K562 (cell line): ENCODE measurements at regions not wholly inside any gene's neighbourhood (a gene's known extent, or its start where the extent isn't known, plus 50 kb on each side); places are given as distances from the start of the nearest gene placed in this dataset.

Experiments
- CBFA2T2 ChIP-seq: fragments of 450-650 bp; conservative IDR thresholded peaks from 2 replicates; pipeline ENCODE4 v1.6.1; 2017; ENCODE audit warnings: mild to moderate bottlenecking
- CEBPZ ChIP-seq: fragments of 150-350 bp; IDR thresholded peaks from 2 replicates; pipeline ENCODE4 v1.6.1; 2014; ENCODE audit warnings: low read depth, mild to moderate bottlenecking, low read length, borderline replicate concordance
- CHD7 ChIP-seq: fragments of 200-600 bp; sonication (generic); IDR thresholded peaks from one replicate; pipeline ENCODE4 v1.6.1; 2012; ENCODE audit warnings: mild to moderate bottlenecking, low read depth, low read length, inconsistent platforms
- DIDO1 ChIP-seq: fragments of 450-650 bp; IDR thresholded peaks from 2 replicates; pipeline ENCODE4 v1.6.1; 2016; ENCODE audit warnings: low read depth, missing biosample characterization, missing genetic modification characterization
- POLR3A ChIP-seq: IDR thresholded peaks from 2 replicates; pipeline ENCODE4 v1.6.1; 2011; ENCODE audit warnings: borderline replicate concordance, mild to moderate bottlenecking, moderate library complexity; ENCODE audit not compliant: insufficient read length, insufficient read depth; ENCODE audit errors: extremely low read depth
- RHOXF2B ChIP-seq: fragments of 250-450 bp; sonication (Bioruptor Pico); conservative IDR thresholded peaks from 2 replicates; pipeline ENCODE4 v1.5.1; 2021
- SRSF9 ChIP-seq: fragments of 200-400 bp; formaldehyde crosslinking; IDR thresholded peaks from 2 replicates; pipeline ENCODE4 v1.6.1; 2017; ENCODE audit warnings: low read depth, low read length, borderline replicate concordance
- ZHX1 ChIP-seq: fragments of 150-350 bp; conservative IDR thresholded peaks from 2 replicates; pipeline ENCODE4 v1.6.1; 2014; ENCODE audit warnings: low read length

- no peak for TF ChIP-seq ZHX1
- TF ChIP-seq SRSF9 = no peak
- TF ChIP-seq CEBPZ = no peak
- no peak for TF ChIP-seq CHD7
- TF ChIP-seq DIDO1 = no peak
- peak; percentile 42 for TF ChIP-seq CBFA2T2
- no peak for TF ChIP-seq RHOXF2B (CRISPR knock-in tag)
- TF ChIP-seq POLR3A = no peak
Observed at GRCh38 chr13:59300355-59301173, 863.2 kb downstream of the DIAPH3 start (continued).
